H9 (cell line): ENCODE measurements at regions not wholly inside any gene's neighbourhood (a gene's known extent, or its start where the extent isn't known, plus 50 kb on each side); places are given as distances from the start of the nearest gene placed in this dataset.

Experiments
- DNase-seq: peaks from one replicate; pipeline ENCODE4 v3.0.0-alpha.2; 2017
- H2AFZ ChIP-seq: one replicate; pipeline ENCODE4 v1.6.1; 2013; ENCODE audit warnings: mild to moderate bottlenecking, low read length, control low read depth, moderate library complexity
- H2AK5ac ChIP-seq: 2 replicates; pipeline ENCODE4 v1.6.1; 2013; ENCODE audit warnings: low read length, control low read depth, mixed read lengths; ENCODE audit not compliant: insufficient read length
- H2BK120ac ChIP-seq: one replicate; pipeline ENCODE4 v1.6.1; 2013; ENCODE audit warnings: low read depth, mild to moderate bottlenecking, low read length, control low read depth, inconsistent platforms; ENCODE audit not compliant: poor library complexity, severe bottlenecking
- H2BK12ac ChIP-seq: 2 replicates; pipeline ENCODE4 v1.6.1; 2013; ENCODE audit warnings: low read length, control low read depth, mixed read lengths, low read depth; ENCODE audit not compliant: insufficient read length
- H2BK15ac ChIP-seq: 2 replicates; pipeline ENCODE4 v1.6.1; 2013; ENCODE audit warnings: low read depth, low read length, control low read depth
- H2BK20ac ChIP-seq: one replicate; pipeline ENCODE4 v1.6.1; 2013; ENCODE audit warnings: low read depth, mild to moderate bottlenecking, low read length, control low read depth, inconsistent platforms; ENCODE audit not compliant: poor library complexity, severe bottlenecking
- H2BK5ac ChIP-seq: 2 replicates; pipeline ENCODE4 v1.6.1; 2013; ENCODE audit warnings: low read length, control low read depth, mixed read lengths; ENCODE audit not compliant: insufficient read length
- H3K14ac ChIP-seq: 2 replicates; pipeline ENCODE4 v1.6.1; 2013; ENCODE audit warnings: low read length, control low read depth; ENCODE audit not compliant: insufficient read depth
- H3K18ac ChIP-seq: 2 replicates; pipeline ENCODE4 v1.6.1; 2013; ENCODE audit warnings: low read depth, mild to moderate bottlenecking, mixed read lengths, low read length, control low read depth; ENCODE audit not compliant: insufficient read length
- H3K23ac ChIP-seq: 2 replicates; pipeline ENCODE4 v1.6.1; 2013; ENCODE audit warnings: low read length, control low read depth, mixed read lengths, low read depth; ENCODE audit not compliant: insufficient read length
- H3K23me2 ChIP-seq: 2 replicates; pipeline ENCODE4 v1.6.1; 2013; ENCODE audit warnings: low read depth, mild to moderate bottlenecking, mixed read lengths, low read length, control low read depth; ENCODE audit not compliant: insufficient read length, poor library complexity, severe bottlenecking
- H3K27ac ChIP-seq: 2 replicates; pipeline ENCODE4 v1.5.1; 2013; ENCODE audit warnings: low read length, control low read depth, mixed read lengths, low read depth; ENCODE audit not compliant: insufficient read length
- H3K27me3 ChIP-seq: 2 replicates; pipeline ENCODE4 v1.6.1; 2013; ENCODE audit warnings: low read length, control low read depth, inconsistent platforms; ENCODE audit not compliant: insufficient read depth
- H3K4ac ChIP-seq: 2 replicates; pipeline ENCODE4 v1.6.1; 2013; ENCODE audit warnings: low read depth, mild to moderate bottlenecking, control low read depth, inconsistent platforms, low read length, moderate library complexity
- H3K4me1 ChIP-seq: 2 replicates; pipeline ENCODE4 v1.6.1; 2013; ENCODE audit warnings: low read length, control low read depth, inconsistent platforms; ENCODE audit not compliant: insufficient read depth
- H3K4me2 ChIP-seq: 2 replicates; pipeline ENCODE4 v1.6.1; 2013; ENCODE audit warnings: low read length, control low read depth, mixed read lengths; ENCODE audit not compliant: insufficient read length, insufficient read depth
- H3K56ac ChIP-seq: 2 replicates; pipeline ENCODE4 v1.6.1; 2013; ENCODE audit warnings: low read depth, mild to moderate bottlenecking, mixed read lengths, low read length, control low read depth; ENCODE audit not compliant: insufficient read length
- H3K79me1 ChIP-seq: 2 replicates; pipeline ENCODE4 v1.6.1; 2013; ENCODE audit warnings: low read depth, mild to moderate bottlenecking, moderate library complexity, low read length, control low read depth, inconsistent platforms; ENCODE audit not compliant: insufficient read depth, poor library complexity, severe bottlenecking
- H3K79me2 ChIP-seq: 2 replicates; pipeline ENCODE4 v1.6.1; 2013; ENCODE audit warnings: low read length, control low read depth, inconsistent platforms; ENCODE audit not compliant: insufficient read depth
- H3K9ac ChIP-seq: 2 replicates; pipeline ENCODE4 v1.6.1; 2013; ENCODE audit warnings: low read length, control low read depth, mixed read lengths; ENCODE audit not compliant: insufficient read length; ENCODE audit errors: extremely low read depth
- H3K9me3 ChIP-seq: one replicate; pipeline ENCODE4 v1.6.1; 2013; ENCODE audit warnings: low read depth, low read length, inconsistent platforms; ENCODE audit not compliant: control insufficient read depth
- H3T11ph ChIP-seq: one replicate; pipeline ENCODE4 v1.6.1; 2013; ENCODE audit warnings: mild to moderate bottlenecking, low read length, control low read depth, inconsistent platforms
- H4K20me1 ChIP-seq: one replicate; pipeline ENCODE4 v1.6.1; 2013; ENCODE audit not compliant: control insufficient read depth, insufficient read length, insufficient read depth
- H4K5ac ChIP-seq: 2 replicates; pipeline ENCODE4 v1.6.1; 2013; ENCODE audit warnings: low read depth, mild to moderate bottlenecking, mixed read lengths, low read length, control low read depth; ENCODE audit not compliant: insufficient read length
- H4K8ac ChIP-seq: replicated peaks from 2 replicates; pipeline ENCODE4 v1.6.1; 2013; ENCODE audit warnings: low read length, control low read depth, mixed read lengths, low read depth; ENCODE audit not compliant: insufficient read length
- H4K91ac ChIP-seq: 2 replicates; pipeline ENCODE4 v1.6.1; 2013; ENCODE audit warnings: low read depth, mild to moderate bottlenecking, moderate library complexity, mixed read lengths, low read length, control low read depth; ENCODE audit not compliant: insufficient read length
- H3K27ac Mint-ChIP-seq, 3 experiments: 2 replicates in 2 of 3; 3 replicates in 1 of 3; pipeline ENCODE4 v1.8.0; 2020 to 2021; ENCODE audit warnings: mixed read lengths in 3 of 3, mild to moderate bottlenecking in 1 of 3, moderate library complexity in 1 of 3
- H3K27me3 Mint-ChIP-seq: 2 replicates; pipeline ENCODE4 v1.8.0; 2021; ENCODE audit warnings: low read depth, mild to moderate bottlenecking, moderate library complexity, mixed read lengths
- H3K36me3 Mint-ChIP-seq, 3 experiments: 2 replicates in 2 of 3; 3 replicates in 1 of 3; pipeline ENCODE4 v1.8.0; 2020 to 2021; ENCODE audit warnings: low read depth in 3 of 3, mixed read lengths in 3 of 3; ENCODE audit not compliant: insufficient read depth in 1 of 3
- H3K4me1 Mint-ChIP-seq, 2 experiments: 2 replicates each; pipeline ENCODE4 v1.8.0; 2020; ENCODE audit warnings: mixed read lengths in 2 of 2
- H3K4me3 Mint-ChIP-seq, 2 experiments: 2 replicates in 1 of 2; 3 replicates in 1 of 2; pipeline ENCODE4 v1.8.0; 2020 to 2021; ENCODE audit warnings: mild to moderate bottlenecking in 2 of 2, mixed read lengths in 2 of 2, moderate library complexity in 1 of 2
- H3K9me3 Mint-ChIP-seq, 2 experiments: 2 replicates in 1 of 2; 3 replicates in 1 of 2; pipeline ENCODE4 v1.8.0; 2020; ENCODE audit warnings: mild to moderate bottlenecking in 2 of 2, mixed read lengths in 2 of 2, moderate library complexity in 1 of 2
- CTCF ChIP-seq: fragments of 200-600 bp; sonication (generic); conservative IDR thresholded peaks from 3 replicates; pipeline ENCODE4 v1.8.0; 2021; ENCODE audit warnings: antibody characterized with exemption, mild to moderate bottlenecking
- WGBS: extraction: QIAGEN DNeasy Blood & Tissue Kit; methylation state at CpG from one replicate; pipeline ENCODE4 v1.1.7; 2013; ENCODE audit warnings: missing lambda C conversion rate, low lambda C conversion rate, mixed read lengths; ENCODE audit not compliant: insufficient read length; ENCODE audit errors: extremely low coverage; 5-methylcytosine and 5-hydroxymethylcytosine counted together

DNA sequence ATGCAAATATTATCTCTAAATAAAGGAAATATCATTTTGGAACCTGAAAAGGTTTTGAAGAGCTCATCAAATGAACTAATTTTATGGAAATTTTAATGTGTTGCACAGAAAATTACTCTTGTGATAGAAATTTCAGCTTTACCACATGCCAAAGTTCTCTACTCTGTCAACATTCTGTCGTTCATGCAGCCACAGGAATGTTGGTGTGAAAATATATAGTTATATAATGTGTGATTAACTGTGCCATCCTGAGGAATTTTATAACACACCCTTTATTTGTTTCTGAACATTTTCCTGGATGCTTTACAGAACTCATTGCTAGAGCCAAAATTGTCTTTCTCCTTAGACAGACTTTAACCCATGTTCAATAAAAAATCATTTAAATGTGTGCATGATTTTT, 202.5 kb upstream of the SLC8A1 start:
- DNase-seq, result no peak
- H2AK5ac ChIP-seq, result no peak overlapping the region
- H2BK15ac ChIP-seq, result no peak overlapping the region
- Mint-ChIP-seq H3K4me3 (no peak overlapping the region), H3K4me1 (no peaks in the 10 kb centered on the region), H3K9me3 (no peaks in the 10 kb centered on the region), H3K36me3 (no peaks in the 10 kb centered on the region), H3K27me3 (no peaks in the 10 kb centered on the region), H3K27ac (no peak overlapping the region)
- WGBS, result no CpG with 5 or more reads among the region's 1 CpG
- H3K79me2 ChIP-seq, result no peaks in the 10 kb centered on the region
- no peak overlapping the region for H3K14ac ChIP-seq
- H3K79me1 ChIP-seq, result no peaks in the 10 kb centered on the region
- no peak overlapping the region for H3K4me2 ChIP-seq
- no peaks in the 10 kb centered on the region for H4K20me1 ChIP-seq
- H2BK12ac ChIP-seq, result no peak overlapping the region
- no peak overlapping the region for H3K9ac ChIP-seq
- no peak overlapping the region for H3K27ac ChIP-seq
- no peak for TF ChIP-seq CTCF
- no peaks in the 10 kb centered on the region for H3K9me3 ChIP-seq
- no peak overlapping the region for H3T11ph ChIP-seq
- H4K8ac ChIP-seq, result no peak overlapping the region
- H3K18ac ChIP-seq, result no peak overlapping the region
- no peak overlapping the region for H3K23ac ChIP-seq
- no peaks in the 10 kb centered on the region for H3K23me2 ChIP-seq
- H2AFZ ChIP-seq, result no peak overlapping the region
- H2BK20ac ChIP-seq, result no peak overlapping the region
- H3K27me3 ChIP-seq, result no peaks in the 10 kb centered on the region
- H2BK120ac ChIP-seq, result no peak overlapping the region
- no peak overlapping the region for H2BK5ac ChIP-seq
- H3K4ac ChIP-seq, result no peak overlapping the region
- no peak overlapping the region for H4K91ac ChIP-seq
- no peak overlapping the region for H4K5ac ChIP-seq
- no peaks in the 10 kb centered on the region for H3K4me1 ChIP-seq
- no peak overlapping the region for H3K56ac ChIP-seq
